Liver (tissue), 8 donors: ENCODE measurements at regions not wholly inside any gene's neighbourhood (a gene's known extent, or its start where the extent isn't known, plus 50 kb on each side); places are given as distances from the start of the nearest gene placed in this dataset.

Experiments used
- DNase-seq: peaks from one replicate; pipeline ENCODE4 v3.0.0-alpha.2; 2017; ENCODE audit warnings: low spot score
- H3K27ac ChIP-seq, 2 donors: one replicate each; pipeline ENCODE4 v1.7.0; 2013; ENCODE audit warnings: inconsistent platforms in 2 of 2, low read length in 2 of 2, control low read depth in 1 of 2, low read depth in 1 of 2, mild to moderate bottlenecking in 1 of 2
- H3K27me3 ChIP-seq, 4 donors: one replicate each; pipeline versions ENCODE4 v1.6.1 to v1.7.0; 2013; ENCODE audit warnings: low read length in 3 of 4, inconsistent platforms in 1 of 4, mild to moderate bottlenecking in 1 of 4, moderate library complexity in 1 of 4; ENCODE audit not compliant: control insufficient read depth in 4 of 4, insufficient read depth in 4 of 4
- H3K36me3 ChIP-seq, 4 donors: one replicate each; pipeline versions ENCODE4 v1.6.1 to v1.7.0; 2013; ENCODE audit warnings: low read length in 3 of 4, mild to moderate bottlenecking in 3 of 4, low read depth in 1 of 4, moderate library complexity in 1 of 4; ENCODE audit not compliant: control insufficient read depth in 4 of 4, insufficient read depth in 3 of 4
- H3K4me1 ChIP-seq, 4 donors: one replicate each; pipeline versions ENCODE4 v1.6.1 to v1.7.0; 2013; ENCODE audit warnings: low read length in 3 of 4, mild to moderate bottlenecking in 3 of 4, moderate library complexity in 1 of 4; ENCODE audit not compliant: control insufficient read depth in 4 of 4, insufficient read depth in 4 of 4
- H3K4me3 ChIP-seq, 3 donors: one replicate each; pipeline versions ENCODE4 v1.6.1 to v1.7.0; 2013; ENCODE audit warnings: low read length in 3 of 3, control low read depth in 1 of 3, low read depth in 1 of 3, mild to moderate bottlenecking in 1 of 3
- H3K9ac ChIP-seq, 2 donors: one replicate each; pipeline ENCODE4 v1.7.0; 2013; ENCODE audit warnings: low read length in 2 of 2, mild to moderate bottlenecking in 2 of 2, moderate library complexity in 2 of 2, control low read depth in 1 of 2, low read depth in 1 of 2
- H3K9me3 ChIP-seq, 4 donors: one replicate each; pipeline versions ENCODE4 v1.6.1 to v1.7.0; 2013; ENCODE audit warnings: low read length in 3 of 4; ENCODE audit not compliant: control insufficient read depth in 4 of 4
- EGR1 ChIP-seq, 2 donors: IDR thresholded peaks; 2 replicates each; pipeline ENCODE4 v1.6.1; 2016 to 2018; ENCODE audit warnings: antibody characterized with exemption in 2 of 2, low read depth in 2 of 2
- FOXA1 ChIP-seq: IDR thresholded peaks from 2 replicates; pipeline ENCODE4 v1.6.1; 2016; ENCODE audit warnings: antibody characterized with exemption
- FOXA2 ChIP-seq: IDR thresholded peaks from 2 replicates; pipeline ENCODE4 v1.6.1; 2016; ENCODE audit warnings: antibody characterized with exemption
- GABPA ChIP-seq, 2 donors: IDR thresholded peaks in 1 of 2; conservative IDR thresholded peaks in 1 of 2; 2 replicates each; pipeline ENCODE4 v1.6.1; 2016; ENCODE audit warnings: antibody characterized with exemption in 2 of 2, mild to moderate bottlenecking in 1 of 2, moderate library complexity in 1 of 2
- HNF4A ChIP-seq, 2 donors: conservative IDR thresholded peaks; 2 replicates each; pipeline ENCODE4 v1.6.1; 2016; ENCODE audit warnings: antibody characterized with exemption in 2 of 2, mild to moderate bottlenecking in 2 of 2
- JUND ChIP-seq, 2 donors: IDR thresholded peaks; 2 replicates each; pipeline ENCODE4 v1.6.1; 2016; ENCODE audit warnings: antibody characterized with exemption in 2 of 2
- NR2F2 ChIP-seq: IDR thresholded peaks from 2 replicates; pipeline ENCODE4 v1.6.1; 2016; ENCODE audit warnings: antibody characterized with exemption
- RAD21 ChIP-seq, 2 donors: IDR thresholded peaks; 2 replicates each; pipeline ENCODE4 v1.6.1; 2016; ENCODE audit warnings: antibody characterized with exemption in 2 of 2, mild to moderate bottlenecking in 2 of 2
- RXRA ChIP-seq, 2 donors: IDR thresholded peaks; 2 replicates each; pipeline ENCODE4 v1.6.1; 2017 to 2018; ENCODE audit warnings: antibody characterized with exemption in 2 of 2, mild to moderate bottlenecking in 1 of 2
- SP1 ChIP-seq: IDR thresholded peaks from 2 replicates; pipeline ENCODE4 v1.6.1; 2018; ENCODE audit warnings: antibody characterized with exemption, mild to moderate bottlenecking
- TAF1 ChIP-seq: conservative IDR thresholded peaks from 2 replicates; pipeline ENCODE4 v1.6.1; 2016; ENCODE audit warnings: antibody characterized with exemption, mild to moderate bottlenecking
- WGBS: extraction: QIAGEN DNeasy Blood & Tissue Kit; methylation state at CpG from one replicate; pipeline ENCODE4 v1.1.7; 2013; 5-methylcytosine and 5-hydroxymethylcytosine counted together
- TF ChIP-seq, protein P1 (sequence below): IDR thresholded peaks from 2 replicates; pipeline ENCODE4 v1.6.1; 2016; ENCODE audit warnings: antibody characterized with exemption
- TF ChIP-seq, protein P2 (sequence below): IDR thresholded peaks from 2 replicates; pipeline ENCODE4 v1.6.1; 2016; ENCODE audit warnings: antibody characterized with exemption
- TF ChIP-seq, protein P3 (sequence below): IDR thresholded peaks from 2 replicates; pipeline ENCODE4 v1.6.1; 2016; ENCODE audit warnings: antibody characterized with exemption, mild to moderate bottlenecking
- TF ChIP-seq, protein P4 (sequence below): fragments of 150-350 bp; IDR thresholded peaks from 2 replicates; pipeline ENCODE4 v1.5.1; 2017; ENCODE audit warnings: improper control_type of control experiment, low read depth, low read length; ENCODE audit not compliant: missing input control
- donor health status: healthy.
- donor health status: healthy.
- donor health status: healthy.
- donor health status: healthy.
- donor health status: healthy.

DNA sequence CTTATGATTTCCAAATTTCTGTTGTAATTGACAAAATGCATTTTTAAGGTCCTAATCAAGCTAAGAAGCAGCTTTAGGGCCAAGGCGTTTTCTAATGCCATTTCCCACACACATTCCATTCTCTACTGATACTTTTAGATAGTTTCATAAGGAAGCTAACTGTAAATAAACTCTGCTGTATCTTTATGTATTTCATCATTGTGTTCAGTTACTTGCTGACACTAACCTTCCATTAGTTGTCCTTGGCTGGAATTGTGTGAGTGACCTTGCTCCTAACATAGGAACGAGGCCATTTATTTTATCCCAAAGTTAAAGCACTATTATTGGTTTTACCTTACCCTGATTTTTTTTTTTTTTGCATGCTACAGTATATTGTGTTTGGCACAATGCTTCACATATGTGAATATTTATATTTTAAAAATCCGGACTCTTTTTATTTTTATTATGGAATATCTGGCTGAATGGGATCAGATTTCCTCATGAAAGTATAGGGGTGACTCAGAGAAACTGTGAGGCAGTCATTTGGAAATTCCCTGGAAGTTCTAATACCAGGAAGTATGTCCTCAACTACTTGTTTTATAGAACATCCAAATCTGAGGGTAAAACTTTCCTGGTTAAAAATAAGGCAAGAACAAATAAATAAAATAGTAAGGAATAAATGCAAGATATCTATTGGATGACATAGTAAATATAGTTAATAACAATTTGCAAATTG is 62.7 kb upstream of the SORBS2 start:
- 85% methylated on average over 3 of the region's 3 CpGs for WGBS
- no peak for DNase-seq
- H3K9me3 ChIP-seq: no peaks in the 10 kb centered on the region
- no peaks in the 10 kb centered on the region for H3K27me3 ChIP-seq
- H3K4me3 ChIP-seq: no peak overlapping the region
- TF ChIP-seq GABPA (IDR thresholded peaks at IDR 0.05 in 1 of 2, conservative IDR thresholded peaks at IDR 0.05 in 1 of 2) (no peak), SP1 (no peak), NR2F2 (no peak), FOXA1 (no peak), TAF1 (no peak), JUND (IDR thresholded peaks at IDR 0.05) (no peak), HNF4A (conservative IDR thresholded peaks at IDR 0.05) (no peak), FOXA2 (no peak), RXRA (IDR thresholded peaks at IDR 0.05) (no peak), RAD21 (IDR thresholded peaks at IDR 0.05) (no peak)
- TF ChIP-seq, protein P1, sequence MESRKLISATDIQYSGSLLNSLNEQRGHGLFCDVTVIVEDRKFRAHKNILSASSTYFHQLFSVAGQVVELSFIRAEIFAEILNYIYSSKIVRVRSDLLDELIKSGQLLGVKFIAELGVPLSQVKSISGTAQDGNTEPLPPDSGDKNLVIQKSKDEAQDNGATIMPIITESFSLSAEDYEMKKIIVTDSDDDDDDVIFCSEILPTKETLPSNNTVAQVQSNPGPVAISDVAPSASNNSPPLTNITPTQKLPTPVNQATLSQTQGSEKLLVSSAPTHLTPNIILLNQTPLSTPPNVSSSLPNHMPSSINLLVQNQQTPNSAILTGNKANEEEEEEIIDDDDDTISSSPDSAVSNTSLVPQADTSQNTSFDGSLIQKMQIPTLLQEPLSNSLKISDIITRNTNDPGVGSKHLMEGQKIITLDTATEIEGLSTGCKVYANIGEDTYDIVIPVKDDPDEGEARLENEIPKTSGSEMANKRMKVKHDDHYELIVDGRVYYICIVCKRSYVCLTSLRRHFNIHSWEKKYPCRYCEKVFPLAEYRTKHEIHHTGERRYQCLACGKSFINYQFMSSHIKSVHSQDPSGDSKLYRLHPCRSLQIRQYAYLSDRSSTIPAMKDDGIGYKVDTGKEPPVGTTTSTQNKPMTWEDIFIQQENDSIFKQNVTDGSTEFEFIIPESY: no peak
- TF ChIP-seq, protein P2, sequence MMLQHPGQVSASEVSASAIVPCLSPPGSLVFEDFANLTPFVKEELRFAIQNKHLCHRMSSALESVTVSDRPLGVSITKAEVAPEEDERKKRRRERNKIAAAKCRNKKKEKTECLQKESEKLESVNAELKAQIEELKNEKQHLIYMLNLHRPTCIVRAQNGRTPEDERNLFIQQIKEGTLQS: no peak
- TF ChIP-seq, protein P3, sequence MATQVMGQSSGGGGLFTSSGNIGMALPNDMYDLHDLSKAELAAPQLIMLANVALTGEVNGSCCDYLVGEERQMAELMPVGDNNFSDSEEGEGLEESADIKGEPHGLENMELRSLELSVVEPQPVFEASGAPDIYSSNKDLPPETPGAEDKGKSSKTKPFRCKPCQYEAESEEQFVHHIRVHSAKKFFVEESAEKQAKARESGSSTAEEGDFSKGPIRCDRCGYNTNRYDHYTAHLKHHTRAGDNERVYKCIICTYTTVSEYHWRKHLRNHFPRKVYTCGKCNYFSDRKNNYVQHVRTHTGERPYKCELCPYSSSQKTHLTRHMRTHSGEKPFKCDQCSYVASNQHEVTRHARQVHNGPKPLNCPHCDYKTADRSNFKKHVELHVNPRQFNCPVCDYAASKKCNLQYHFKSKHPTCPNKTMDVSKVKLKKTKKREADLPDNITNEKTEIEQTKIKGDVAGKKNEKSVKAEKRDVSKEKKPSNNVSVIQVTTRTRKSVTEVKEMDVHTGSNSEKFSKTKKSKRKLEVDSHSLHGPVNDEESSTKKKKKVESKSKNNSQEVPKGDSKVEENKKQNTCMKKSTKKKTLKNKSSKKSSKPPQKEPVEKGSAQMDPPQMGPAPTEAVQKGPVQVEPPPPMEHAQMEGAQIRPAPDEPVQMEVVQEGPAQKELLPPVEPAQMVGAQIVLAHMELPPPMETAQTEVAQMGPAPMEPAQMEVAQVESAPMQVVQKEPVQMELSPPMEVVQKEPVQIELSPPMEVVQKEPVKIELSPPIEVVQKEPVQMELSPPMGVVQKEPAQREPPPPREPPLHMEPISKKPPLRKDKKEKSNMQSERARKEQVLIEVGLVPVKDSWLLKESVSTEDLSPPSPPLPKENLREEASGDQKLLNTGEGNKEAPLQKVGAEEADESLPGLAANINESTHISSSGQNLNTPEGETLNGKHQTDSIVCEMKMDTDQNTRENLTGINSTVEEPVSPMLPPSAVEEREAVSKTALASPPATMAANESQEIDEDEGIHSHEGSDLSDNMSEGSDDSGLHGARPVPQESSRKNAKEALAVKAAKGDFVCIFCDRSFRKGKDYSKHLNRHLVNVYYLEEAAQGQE: no peak
- TF ChIP-seq, protein P4, sequence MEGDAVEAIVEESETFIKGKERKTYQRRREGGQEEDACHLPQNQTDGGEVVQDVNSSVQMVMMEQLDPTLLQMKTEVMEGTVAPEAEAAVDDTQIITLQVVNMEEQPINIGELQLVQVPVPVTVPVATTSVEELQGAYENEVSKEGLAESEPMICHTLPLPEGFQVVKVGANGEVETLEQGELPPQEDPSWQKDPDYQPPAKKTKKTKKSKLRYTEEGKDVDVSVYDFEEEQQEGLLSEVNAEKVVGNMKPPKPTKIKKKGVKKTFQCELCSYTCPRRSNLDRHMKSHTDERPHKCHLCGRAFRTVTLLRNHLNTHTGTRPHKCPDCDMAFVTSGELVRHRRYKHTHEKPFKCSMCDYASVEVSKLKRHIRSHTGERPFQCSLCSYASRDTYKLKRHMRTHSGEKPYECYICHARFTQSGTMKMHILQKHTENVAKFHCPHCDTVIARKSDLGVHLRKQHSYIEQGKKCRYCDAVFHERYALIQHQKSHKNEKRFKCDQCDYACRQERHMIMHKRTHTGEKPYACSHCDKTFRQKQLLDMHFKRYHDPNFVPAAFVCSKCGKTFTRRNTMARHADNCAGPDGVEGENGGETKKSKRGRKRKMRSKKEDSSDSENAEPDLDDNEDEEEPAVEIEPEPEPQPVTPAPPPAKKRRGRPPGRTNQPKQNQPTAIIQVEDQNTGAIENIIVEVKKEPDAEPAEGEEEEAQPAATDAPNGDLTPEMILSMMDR: no peak
- H3K4me1 ChIP-seq: peaks cover 0 to 6% (median 3%) of the 10 kb centered on the region in 4 donors
- H3K27ac ChIP-seq: no peak overlapping the region
- H3K9ac ChIP-seq: no peak overlapping the region
- no peaks in the 10 kb centered on the region for H3K36me3 ChIP-seq

DNA sequence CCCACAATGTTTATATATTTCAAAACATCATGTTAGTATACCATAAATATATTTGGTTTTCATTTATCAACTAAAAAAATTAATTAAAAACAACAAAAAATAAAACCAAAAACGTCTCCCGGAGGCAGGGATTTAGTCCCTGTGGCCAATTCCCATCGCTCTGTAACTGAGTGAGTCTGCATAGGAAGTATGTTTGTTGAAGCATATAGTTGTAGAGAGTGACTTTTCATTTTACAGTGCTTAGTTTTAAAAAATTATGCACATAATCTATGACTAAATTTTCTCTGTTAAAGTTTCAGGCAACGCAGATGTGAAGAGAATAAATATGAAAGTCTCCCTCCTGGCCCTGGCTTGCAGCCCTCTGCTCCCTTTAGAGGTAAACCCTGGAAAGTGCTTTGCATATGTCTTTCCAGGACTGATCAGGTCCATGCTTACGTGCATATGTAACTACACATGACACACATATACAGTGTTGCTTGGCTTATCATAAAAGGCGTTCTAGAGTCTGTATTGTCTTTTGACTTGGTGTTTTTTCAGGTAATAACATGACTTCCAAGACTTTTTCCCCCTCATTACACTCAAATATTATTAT is 63.4 kb upstream of the SORBS2 start:
- TF ChIP-seq EGR1 (IDR thresholded peaks at IDR 0.05; ENCODE audit: low read depth in 2 of 2) (no peak), JUND (IDR thresholded peaks at IDR 0.05) (no peak), FOXA1 (no peak), TAF1 (no peak)
- H3K27me3 ChIP-seq: no peaks in the 10 kb centered on the region
- H3K9ac ChIP-seq: no peak overlapping the region
- peaks cover 0 to 4% (median 2%) of the 10 kb centered on the region in 4 donors for H3K4me1 ChIP-seq
- no peaks in the 10 kb centered on the region for H3K36me3 ChIP-seq
- DNase-seq: no peak
- H3K9me3 ChIP-seq: no peaks in the 10 kb centered on the region
- WGBS: 94% methylated on average over 6 of the region's 6 CpGs
- no peak overlapping the region for H3K4me3 ChIP-seq
- no peak overlapping the region for H3K27ac ChIP-seq
